Head of caudate nucleus (tissue), 42 donors: ENCODE measurements at regions not wholly inside any gene's neighbourhood (a gene's known extent, or its start where the extent isn't known, plus 50 kb on each side); places are given as distances from the start of the nearest gene placed in this dataset.

Experiments
- DNase-seq, 42 donors: peaks; one replicate each; pipeline versions ENCODE4 v3.0.0 to v3.0.0-alpha.2; 2020 to 2021; ENCODE audit warnings: mixed read lengths in 7 of 42
- intact Hi-C: fragments of 100-400 bp; cut with DNase I; formaldehyde crosslinking; loops from one replicate; pipeline ENCODE4 v1.15.0; 2022

- intact Hi-C loops, result no loop called here
- DNase-seq, result peak in 7 of 42 donors; percentile 2 to 30 (median 7)
These were observed 204.9 kb downstream of the KIF26A start for GRCh38 chr14:104343294-104343625.

- intact Hi-C loops, result no loop called here
- peak in 17 of 42 donors; percentile 5 to 72 (median 33) for DNase-seq
These were observed 205.6 kb downstream of the KIF26A start for GRCh38 chr14:104343690-104344640.

GRCh38 chr14:104344818-104345620 lies 206.6 kb downstream of the KIF26A start:
- intact Hi-C loops, result no loop called here
- peak in 6 of 42 donors; percentile 5 to 31 (median 9) for DNase-seq

- intact Hi-C loops, result no loop called here
These were observed 207.5 kb downstream of the KIF26A start for GRCh38 chr14:104345621-104346462.

GRCh38 chr14:104346608-104347007 lies 208.2 kb downstream of the KIF26A start:
- intact Hi-C loops, result no loop called here
- DNase-seq, result peak in 7 of 42 donors; percentile 5 to 33 (median 15)

More at GRCh38 chr14:104345621-104346462, 207.5 kb downstream of the KIF26A start:
- DNase-seq, result peak in 9 of 42 donors; percentile 6 to 38 (median 13)

- DNase-seq, result peak in 6 of 42 donors; percentile 4 to 23 (median 12)
- intact Hi-C loops, result no loop called here
These were observed 210.4 kb downstream of the KIF26A start for GRCh38 chr14:104348741-104349140.

- peak in 22 of 42 donors; percentile 5 to 67 (median 18) for DNase-seq
- intact Hi-C loops, result no loop called here
These were observed 211.6 kb downstream of the KIF26A start for GRCh38 chr14:104349950-104350349.

GRCh38 chr14:104350463-104351185 lies 212.2 kb downstream of the KIF26A start:
- DNase-seq, result peak; percentile 63 to 95 (median 89)
- intact Hi-C loops, result no loop called here

- intact Hi-C loops, result no loop called here
- DNase-seq, result peak in 6 of 42 donors; percentile 2 to 16 (median 8)
These were observed 213.6 kb downstream of the KIF26A start for GRCh38 chr14:104351849-104352492.

GRCh38 chr14:104352493-104353220 lies 214.3 kb downstream of the KIF26A start:
- intact Hi-C loops, result no loop called here
- DNase-seq, result peak in 10 of 42 donors; percentile 1 to 27 (median 5)

GRCh38 chr14:104353221-104353920 lies 215.0 kb downstream of the KIF26A start:
- peak in 16 of 42 donors; percentile 2 to 19 (median 10) for DNase-seq
- intact Hi-C loops, result no loop called here

- DNase-seq, result peak in 17 of 42 donors; percentile 4 to 40 (median 12)
- intact Hi-C loops, result no loop called here
These were observed 215.7 kb downstream of the KIF26A start for GRCh38 chr14:104353921-104354701.

GRCh38 chr14:104355101-104356019 lies 217.0 kb downstream of the KIF26A start:
- DNase-seq, result peak in 11 of 42 donors; percentile 2 to 38 (median 10)
- intact Hi-C loops, result no loop called here

- peak in 11 of 42 donors; percentile 1 to 39 (median 12) for DNase-seq
- intact Hi-C loops, result no loop called here
These were observed 217.8 kb downstream of the KIF26A start for GRCh38 chr14:104356020-104356737.
